Activated CD8-positive, alpha-beta T cell treated with anti-CD3 and anti-CD28 coated beads for 36 hours (primary cell): ENCODE measurements at regions not wholly inside any gene's neighbourhood (a gene's known extent, or its start where the extent isn't known, plus 50 kb on each side); places are given as distances from the start of the nearest gene placed in this dataset.

ENCODE experiments used
- ATAC-seq: fragments of 200-7000 bp; cut with Tn5 transposase; one replicate; pipeline ENCODE4 v1.10.0; 2021; ENCODE audit warnings: mild to moderate bottlenecking, moderate library complexity
- CTCF ChIA-PET: fragments of 350-600 bp; sonication (Branson Sonifier 250); formaldehyde crosslinking; loops from one replicate; lab custom pipeline; 2021; ENCODE audit warnings: antibody characterized with exemption; lab: Charles Lee
- POLR2A ChIA-PET: fragments of 350-600 bp; sonication (Branson Sonifier 250); formaldehyde crosslinking; loops from one replicate; lab custom pipeline; 2021; ENCODE audit warnings: antibody characterized with exemption; lab: Charles Lee
- DNase-seq: peaks from one replicate; pipeline ENCODE4 v3.0.0-alpha.2; 2020
- H3K27ac Mint-ChIP-seq: one replicate; pipeline ENCODE4 v1.8.0; 2021; ENCODE audit warnings: mild to moderate bottlenecking, mixed read lengths
- H3K27me3 Mint-ChIP-seq: one replicate; pipeline ENCODE4 v1.8.0; 2021; ENCODE audit warnings: mixed read lengths
- H3K36me3 Mint-ChIP-seq: one replicate; pipeline ENCODE4 v1.8.0; 2021; ENCODE audit warnings: low read depth, mixed read lengths
- H3K4me1 Mint-ChIP-seq: one replicate; pipeline ENCODE4 v1.8.0; 2021; ENCODE audit warnings: low read depth, mixed read lengths
- H3K4me3 Mint-ChIP-seq: one replicate; pipeline ENCODE4 v1.8.0; 2021; ENCODE audit warnings: mild to moderate bottlenecking, moderate library complexity, mixed read lengths
- H3K9me3 Mint-ChIP-seq: one replicate; pipeline ENCODE4 v1.8.0; 2021; ENCODE audit warnings: mixed read lengths
- intact Hi-C: fragments of 100-400 bp; cut with micrococcal nuclease; formaldehyde crosslinking; loops from one replicate; pipeline ENCODE4 v1.10.0; 2022
- TF ChIP-seq, protein P1 (sequence below): fragments of 200-600 bp; IDR thresholded peaks from one replicate; pipeline ENCODE4 v1.8.0; 2022; ENCODE audit warnings: antibody characterized with exemption, mild to moderate bottlenecking

DNA sequence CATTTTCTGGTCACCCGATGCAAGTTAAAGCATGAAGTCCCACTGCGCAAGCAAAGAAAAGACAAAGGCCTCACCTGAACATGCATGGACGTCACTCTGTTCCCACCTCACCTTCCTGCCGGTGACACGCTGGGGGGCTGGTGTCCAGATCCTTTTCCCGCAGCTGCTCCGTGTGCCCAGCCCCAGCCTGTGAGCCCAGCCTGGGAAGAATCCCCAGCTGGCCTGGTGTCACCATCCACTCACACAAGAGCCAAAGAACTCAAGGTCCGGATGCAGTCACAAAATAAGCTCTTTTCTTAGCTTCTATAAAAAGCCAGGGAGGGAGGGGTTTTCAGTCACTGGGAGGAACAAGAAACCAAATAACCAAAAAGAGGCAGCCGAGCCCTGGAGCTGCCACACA is 249.9 kb downstream of the COL4A1 start:
- H3K27me3 Mint-ChIP-seq: peaks cover 5% of the 10 kb centered on the region
- TF ChIP-seq, protein P1, sequence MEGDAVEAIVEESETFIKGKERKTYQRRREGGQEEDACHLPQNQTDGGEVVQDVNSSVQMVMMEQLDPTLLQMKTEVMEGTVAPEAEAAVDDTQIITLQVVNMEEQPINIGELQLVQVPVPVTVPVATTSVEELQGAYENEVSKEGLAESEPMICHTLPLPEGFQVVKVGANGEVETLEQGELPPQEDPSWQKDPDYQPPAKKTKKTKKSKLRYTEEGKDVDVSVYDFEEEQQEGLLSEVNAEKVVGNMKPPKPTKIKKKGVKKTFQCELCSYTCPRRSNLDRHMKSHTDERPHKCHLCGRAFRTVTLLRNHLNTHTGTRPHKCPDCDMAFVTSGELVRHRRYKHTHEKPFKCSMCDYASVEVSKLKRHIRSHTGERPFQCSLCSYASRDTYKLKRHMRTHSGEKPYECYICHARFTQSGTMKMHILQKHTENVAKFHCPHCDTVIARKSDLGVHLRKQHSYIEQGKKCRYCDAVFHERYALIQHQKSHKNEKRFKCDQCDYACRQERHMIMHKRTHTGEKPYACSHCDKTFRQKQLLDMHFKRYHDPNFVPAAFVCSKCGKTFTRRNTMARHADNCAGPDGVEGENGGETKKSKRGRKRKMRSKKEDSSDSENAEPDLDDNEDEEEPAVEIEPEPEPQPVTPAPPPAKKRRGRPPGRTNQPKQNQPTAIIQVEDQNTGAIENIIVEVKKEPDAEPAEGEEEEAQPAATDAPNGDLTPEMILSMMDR: no peak
- no peaks in the 10 kb centered on the region for H3K9me3 Mint-ChIP-seq
- ATAC-seq (no peak), DNase-seq (no peak)
- H3K27ac Mint-ChIP-seq: no peak overlapping the region
- H3K4me1 Mint-ChIP-seq: no peaks in the 10 kb centered on the region
- POLR2A ChIA-PET: interaction anchor here (0.8 kb wide), 1 partner anchor 13 kb away, joined by 3 read pairs; no protein-coding TSS in a partner anchor
- CTCF ChIA-PET: no interaction called here
- intact Hi-C loops: no loop called here
- no peak overlapping the region for H3K4me3 Mint-ChIP-seq
- H3K36me3 Mint-ChIP-seq: no peaks in the 10 kb centered on the region

DNA sequence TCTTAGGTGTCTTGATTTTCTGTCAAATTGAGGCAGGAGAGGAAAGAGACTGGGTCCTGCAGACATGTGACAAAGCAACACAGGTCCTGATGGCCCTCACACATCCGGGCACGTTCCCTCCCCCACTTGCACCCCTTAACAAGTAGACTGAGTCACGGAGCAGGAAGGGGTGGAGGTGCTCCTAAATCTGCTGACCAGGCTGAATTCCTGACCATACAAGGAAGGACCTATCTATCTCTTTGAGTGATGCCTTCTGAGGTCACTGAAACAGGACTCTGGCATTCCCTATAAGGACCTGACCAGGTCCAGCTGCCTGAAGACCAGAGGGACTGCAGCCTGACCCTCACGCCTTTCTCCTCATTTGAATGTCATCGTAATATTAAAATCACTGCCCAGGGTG is 250.3 kb downstream of the COL4A1 start:
- H3K9me3 Mint-ChIP-seq: no peaks in the 10 kb centered on the region
- H3K27me3 Mint-ChIP-seq: peaks cover 5% of the 10 kb centered on the region
- no peak overlapping the region for H3K27ac Mint-ChIP-seq
- ATAC-seq: no peak
- intact Hi-C loops: no loop called here
- TF ChIP-seq, protein P1: no peak
- H3K36me3 Mint-ChIP-seq: no peaks in the 10 kb centered on the region
- ChIA-PET CTCF (no interaction called here), POLR2A (interaction anchor here (0.8 kb wide), 1 partner anchor 13 kb away, joined by 3 read pairs; no protein-coding TSS in a partner anchor)
- DNase-seq: no peak
- H3K4me3 Mint-ChIP-seq: no peak overlapping the region
- H3K4me1 Mint-ChIP-seq: no peaks in the 10 kb centered on the region

DNA sequence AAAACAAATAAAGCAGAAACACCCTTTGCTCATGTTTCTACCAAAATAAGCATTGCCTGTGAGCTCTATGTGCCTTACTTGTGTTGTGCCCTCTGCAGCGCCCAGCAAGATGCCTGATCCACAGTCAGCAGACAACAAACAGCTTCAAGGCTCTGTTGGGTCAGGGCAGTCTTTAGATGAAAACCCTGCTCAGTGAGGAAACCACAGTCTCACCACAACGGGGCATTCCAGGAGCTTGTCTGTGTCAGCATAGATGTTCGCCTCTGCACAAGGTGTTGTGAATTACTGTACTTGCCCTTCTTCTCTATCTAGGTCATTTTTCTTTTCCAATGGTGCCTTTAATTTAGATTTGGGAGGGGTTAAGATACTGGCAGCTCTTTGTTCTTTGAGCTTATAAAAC is 251.9 kb downstream of the COL4A1 start:
- H3K27ac Mint-ChIP-seq: no peak overlapping the region
- ATAC-seq: no peak
- intact Hi-C loops: no loop called here
- DNase-seq: peak; percentile 52
- no peaks in the 10 kb centered on the region for H3K9me3 Mint-ChIP-seq
- POLR2A ChIA-PET: no interaction called here
- H3K4me3 Mint-ChIP-seq: no peak overlapping the region
- peaks cover 5% of the 10 kb centered on the region for H3K27me3 Mint-ChIP-seq
- H3K36me3 Mint-ChIP-seq: no peaks in the 10 kb centered on the region
- TF ChIP-seq, protein P1: no peak
- CTCF ChIA-PET: no interaction called here
- H3K4me1 Mint-ChIP-seq: no peaks in the 10 kb centered on the region

DNA sequence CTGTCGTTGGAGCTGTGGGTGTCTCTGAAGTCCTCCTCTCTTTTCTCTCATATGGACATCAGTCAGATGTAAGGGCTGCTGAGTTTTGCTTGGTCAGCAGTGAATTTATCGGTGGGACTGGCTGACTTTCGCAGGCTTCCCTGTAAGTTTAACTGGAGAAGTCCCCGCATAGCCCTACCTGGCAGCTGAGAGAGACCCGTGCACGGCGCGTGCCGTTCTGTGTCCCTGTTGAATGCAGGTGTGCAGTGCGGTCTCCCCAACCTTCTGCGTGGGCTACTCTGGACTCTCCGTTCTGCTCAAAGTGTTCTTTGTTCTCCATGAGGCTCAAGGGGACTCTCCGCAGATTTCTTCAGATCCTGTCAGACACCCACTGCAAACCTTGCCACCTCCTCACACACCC is 252.9 kb downstream of the COL4A1 start:
- no peaks in the 10 kb centered on the region for H3K9me3 Mint-ChIP-seq
- H3K27ac Mint-ChIP-seq: no peak overlapping the region
- no peak overlapping the region for H3K4me3 Mint-ChIP-seq
- ChIA-PET CTCF (no interaction called here), POLR2A (no interaction called here)
- DNase-seq (no peak), ATAC-seq (no peak)
- H3K4me1 Mint-ChIP-seq: no peaks in the 10 kb centered on the region
- peaks cover 5% of the 10 kb centered on the region for H3K27me3 Mint-ChIP-seq
- intact Hi-C loops: no loop called here
- TF ChIP-seq, protein P1: no peak
- H3K36me3 Mint-ChIP-seq: no peaks in the 10 kb centered on the region

DNA sequence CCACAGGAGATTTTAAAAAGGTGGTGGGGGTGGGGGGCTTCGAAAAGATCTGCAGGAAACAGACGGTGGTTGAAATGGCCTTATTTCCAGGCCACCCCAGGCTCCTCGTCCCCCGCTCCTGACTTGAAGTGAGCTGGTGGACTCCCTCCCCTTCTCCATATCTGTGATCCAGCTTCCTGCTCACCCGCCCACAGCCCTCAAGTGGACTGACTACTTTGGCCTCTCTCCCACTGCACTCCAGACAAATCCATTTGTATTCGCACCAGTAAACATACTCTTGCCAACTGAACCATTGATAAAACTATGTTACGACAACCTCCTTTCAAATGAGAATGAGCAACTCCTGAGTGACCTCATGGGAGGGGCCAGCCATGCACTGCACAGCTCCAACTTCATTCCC is 259.5 kb downstream of the COL4A1 start:
- intact Hi-C loops: no loop called here
- ChIA-PET CTCF (no interaction called here), POLR2A (interaction anchor here (1.0 kb wide), 1 partner anchor 38 kb away, joined by 3 read pairs; no protein-coding TSS in a partner anchor)
- no peak overlapping the region for H3K4me3 Mint-ChIP-seq
- TF ChIP-seq, protein P1: no peak
- DNase-seq (no peak), ATAC-seq (no peak)
- no peaks in the 10 kb centered on the region for H3K36me3 Mint-ChIP-seq
- H3K9me3 Mint-ChIP-seq: no peaks in the 10 kb centered on the region
- no peaks in the 10 kb centered on the region for H3K4me1 Mint-ChIP-seq
- no peak overlapping the region for H3K27ac Mint-ChIP-seq
- H3K27me3 Mint-ChIP-seq: peaks cover 5% of the 10 kb centered on the region
